GM20000 (cell line): ENCODE measurements at regions not wholly inside any gene's neighbourhood (a gene's known extent, or its start where the extent isn't known, plus 50 kb on each side); places are given as distances from the start of the nearest gene placed in this dataset.
A peak's percentile ranks its signal among the peaks of the same experiment; 100 is the strongest.

ENCODE experiments used
- DNase-seq: peaks from one replicate; pipeline ENCODE4 v3.0.0; 2012; ENCODE audit warnings: low spot score
- CTCF ChIP-seq: IDR thresholded peaks from 2 replicates; pipeline ENCODE4 v1.5.1; 2012; ENCODE audit warnings: mild to moderate bottlenecking, control low read depth; ENCODE audit errors: extremely low read depth, missing control alignments

- no peak for DNase-seq
- TF ChIP-seq CTCF, result no peak
These were observed 106.7 kb upstream of the ARHGAP24 start for GRCh38 chr4:85368240-85368639.

- TF ChIP-seq CTCF, result no peak
- no peak for DNase-seq
These were observed 106.0 kb upstream of the ARHGAP24 start for GRCh38 chr4:85368932-85369331.

- DNase-seq, result no peak
- no peak for TF ChIP-seq CTCF
These were observed 105.1 kb upstream of the ARHGAP24 start for GRCh38 chr4:85369703-85370380.

- peak; percentile 13 for DNase-seq
- TF ChIP-seq CTCF, result peak; percentile 72
These were observed 104.4 kb upstream of the ARHGAP24 start for GRCh38 chr4:85370400-85371032.

GRCh38 chr4:85372966-85373365, 102.0 kb upstream of the ARHGAP24 start:
- DNase-seq, result no peak
- TF ChIP-seq CTCF, result no peak

- TF ChIP-seq CTCF, result no peak
- no peak for DNase-seq
These were observed 98.7 kb upstream of the ARHGAP24 start for GRCh38 chr4:85376285-85376684.

- TF ChIP-seq CTCF, result no peak
- no peak for DNase-seq
These were observed 93.0 kb upstream of the ARHGAP24 start for GRCh38 chr4:85381968-85382367.
